H9 (cell line): ENCODE measurements at regions not wholly inside any gene's neighbourhood (a gene's known extent, or its start where the extent isn't known, plus 50 kb on each side); places are given as distances from the start of the nearest gene placed in this dataset.
"Not testable (repeated sequence)": the region's sequence is repeated elsewhere in the genome, so short reads cannot be mapped to it uniquely, and the experiment has no call there.

Source experiments
- DNase-seq: peaks from one replicate; pipeline ENCODE4 v3.0.0-alpha.2; 2017
- H2AFZ ChIP-seq: one replicate; pipeline ENCODE4 v1.6.1; 2013; ENCODE audit warnings: mild to moderate bottlenecking, low read length, control low read depth, moderate library complexity
- H2AK5ac ChIP-seq: 2 replicates; pipeline ENCODE4 v1.6.1; 2013; ENCODE audit warnings: low read length, control low read depth, mixed read lengths; ENCODE audit not compliant: insufficient read length
- H2BK120ac ChIP-seq: one replicate; pipeline ENCODE4 v1.6.1; 2013; ENCODE audit warnings: low read depth, mild to moderate bottlenecking, low read length, control low read depth, inconsistent platforms; ENCODE audit not compliant: poor library complexity, severe bottlenecking
- H2BK12ac ChIP-seq: 2 replicates; pipeline ENCODE4 v1.6.1; 2013; ENCODE audit warnings: low read length, control low read depth, mixed read lengths, low read depth; ENCODE audit not compliant: insufficient read length
- H2BK15ac ChIP-seq: 2 replicates; pipeline ENCODE4 v1.6.1; 2013; ENCODE audit warnings: low read depth, low read length, control low read depth
- H2BK20ac ChIP-seq: one replicate; pipeline ENCODE4 v1.6.1; 2013; ENCODE audit warnings: low read depth, mild to moderate bottlenecking, low read length, control low read depth, inconsistent platforms; ENCODE audit not compliant: poor library complexity, severe bottlenecking
- H2BK5ac ChIP-seq: 2 replicates; pipeline ENCODE4 v1.6.1; 2013; ENCODE audit warnings: low read length, control low read depth, mixed read lengths; ENCODE audit not compliant: insufficient read length
- H3K14ac ChIP-seq: 2 replicates; pipeline ENCODE4 v1.6.1; 2013; ENCODE audit warnings: low read length, control low read depth; ENCODE audit not compliant: insufficient read depth
- H3K18ac ChIP-seq: 2 replicates; pipeline ENCODE4 v1.6.1; 2013; ENCODE audit warnings: low read depth, mild to moderate bottlenecking, mixed read lengths, low read length, control low read depth; ENCODE audit not compliant: insufficient read length
- H3K23ac ChIP-seq: 2 replicates; pipeline ENCODE4 v1.6.1; 2013; ENCODE audit warnings: low read length, control low read depth, mixed read lengths, low read depth; ENCODE audit not compliant: insufficient read length
- H3K23me2 ChIP-seq: 2 replicates; pipeline ENCODE4 v1.6.1; 2013; ENCODE audit warnings: low read depth, mild to moderate bottlenecking, mixed read lengths, low read length, control low read depth; ENCODE audit not compliant: insufficient read length, poor library complexity, severe bottlenecking
- H3K27ac ChIP-seq: 2 replicates; pipeline ENCODE4 v1.5.1; 2013; ENCODE audit warnings: low read length, control low read depth, mixed read lengths, low read depth; ENCODE audit not compliant: insufficient read length
- H3K27me3 ChIP-seq: 2 replicates; pipeline ENCODE4 v1.6.1; 2013; ENCODE audit warnings: low read length, control low read depth, inconsistent platforms; ENCODE audit not compliant: insufficient read depth
- H3K4ac ChIP-seq: 2 replicates; pipeline ENCODE4 v1.6.1; 2013; ENCODE audit warnings: low read depth, mild to moderate bottlenecking, control low read depth, inconsistent platforms, low read length, moderate library complexity
- H3K4me1 ChIP-seq: 2 replicates; pipeline ENCODE4 v1.6.1; 2013; ENCODE audit warnings: low read length, control low read depth, inconsistent platforms; ENCODE audit not compliant: insufficient read depth
- H3K4me2 ChIP-seq: 2 replicates; pipeline ENCODE4 v1.6.1; 2013; ENCODE audit warnings: low read length, control low read depth, mixed read lengths; ENCODE audit not compliant: insufficient read length, insufficient read depth
- H3K56ac ChIP-seq: 2 replicates; pipeline ENCODE4 v1.6.1; 2013; ENCODE audit warnings: low read depth, mild to moderate bottlenecking, mixed read lengths, low read length, control low read depth; ENCODE audit not compliant: insufficient read length
- H3K79me1 ChIP-seq: 2 replicates; pipeline ENCODE4 v1.6.1; 2013; ENCODE audit warnings: low read depth, mild to moderate bottlenecking, moderate library complexity, low read length, control low read depth, inconsistent platforms; ENCODE audit not compliant: insufficient read depth, poor library complexity, severe bottlenecking
- H3K79me2 ChIP-seq: 2 replicates; pipeline ENCODE4 v1.6.1; 2013; ENCODE audit warnings: low read length, control low read depth, inconsistent platforms; ENCODE audit not compliant: insufficient read depth
- H3K9ac ChIP-seq: 2 replicates; pipeline ENCODE4 v1.6.1; 2013; ENCODE audit warnings: low read length, control low read depth, mixed read lengths; ENCODE audit not compliant: insufficient read length; ENCODE audit errors: extremely low read depth
- H3K9me3 ChIP-seq: one replicate; pipeline ENCODE4 v1.6.1; 2013; ENCODE audit warnings: low read depth, low read length, inconsistent platforms; ENCODE audit not compliant: control insufficient read depth
- H3T11ph ChIP-seq: one replicate; pipeline ENCODE4 v1.6.1; 2013; ENCODE audit warnings: mild to moderate bottlenecking, low read length, control low read depth, inconsistent platforms
- H4K20me1 ChIP-seq: one replicate; pipeline ENCODE4 v1.6.1; 2013; ENCODE audit not compliant: control insufficient read depth, insufficient read length, insufficient read depth
- H4K5ac ChIP-seq: 2 replicates; pipeline ENCODE4 v1.6.1; 2013; ENCODE audit warnings: low read depth, mild to moderate bottlenecking, mixed read lengths, low read length, control low read depth; ENCODE audit not compliant: insufficient read length
- H4K8ac ChIP-seq: replicated peaks from 2 replicates; pipeline ENCODE4 v1.6.1; 2013; ENCODE audit warnings: low read length, control low read depth, mixed read lengths, low read depth; ENCODE audit not compliant: insufficient read length
- H4K91ac ChIP-seq: 2 replicates; pipeline ENCODE4 v1.6.1; 2013; ENCODE audit warnings: low read depth, mild to moderate bottlenecking, moderate library complexity, mixed read lengths, low read length, control low read depth; ENCODE audit not compliant: insufficient read length
- H3K27ac Mint-ChIP-seq, 3 experiments: 2 replicates in 2 of 3; 3 replicates in 1 of 3; pipeline ENCODE4 v1.8.0; 2020 to 2021; ENCODE audit warnings: mixed read lengths in 3 of 3, mild to moderate bottlenecking in 1 of 3, moderate library complexity in 1 of 3
- H3K27me3 Mint-ChIP-seq: 2 replicates; pipeline ENCODE4 v1.8.0; 2021; ENCODE audit warnings: low read depth, mild to moderate bottlenecking, moderate library complexity, mixed read lengths
- H3K36me3 Mint-ChIP-seq, 3 experiments: 2 replicates in 2 of 3; 3 replicates in 1 of 3; pipeline ENCODE4 v1.8.0; 2020 to 2021; ENCODE audit warnings: low read depth in 3 of 3, mixed read lengths in 3 of 3; ENCODE audit not compliant: insufficient read depth in 1 of 3
- H3K4me1 Mint-ChIP-seq, 2 experiments: 2 replicates each; pipeline ENCODE4 v1.8.0; 2020; ENCODE audit warnings: mixed read lengths in 2 of 2
- H3K4me3 Mint-ChIP-seq, 2 experiments: 2 replicates in 1 of 2; 3 replicates in 1 of 2; pipeline ENCODE4 v1.8.0; 2020 to 2021; ENCODE audit warnings: mild to moderate bottlenecking in 2 of 2, mixed read lengths in 2 of 2, moderate library complexity in 1 of 2
- H3K9me3 Mint-ChIP-seq, 2 experiments: 2 replicates in 1 of 2; 3 replicates in 1 of 2; pipeline ENCODE4 v1.8.0; 2020; ENCODE audit warnings: mild to moderate bottlenecking in 2 of 2, mixed read lengths in 2 of 2, moderate library complexity in 1 of 2
- CTCF ChIP-seq: fragments of 200-600 bp; sonication (generic); conservative IDR thresholded peaks from 3 replicates; pipeline ENCODE4 v1.8.0; 2021; ENCODE audit warnings: antibody characterized with exemption, mild to moderate bottlenecking
- WGBS: extraction: QIAGEN DNeasy Blood & Tissue Kit; methylation state at CpG from one replicate; pipeline ENCODE4 v1.1.7; 2013; ENCODE audit warnings: missing lambda C conversion rate, low lambda C conversion rate, mixed read lengths; ENCODE audit not compliant: insufficient read length; ENCODE audit errors: extremely low coverage; 5-methylcytosine and 5-hydroxymethylcytosine counted together

GRCh38 chr20:30612344-30612743 is 645.1 kb upstream of the DEFB115 start:
- H3K4me1 ChIP-seq = no peaks in the 10 kb centered on the region
- H3K23ac ChIP-seq = no peak overlapping the region
- no peaks in the 10 kb centered on the region for H3K79me2 ChIP-seq
- H4K91ac ChIP-seq = no peak overlapping the region
- no peaks in the 10 kb centered on the region for H3K23me2 ChIP-seq
- no peak overlapping the region for H2BK20ac ChIP-seq
- Mint-ChIP-seq H3K36me3 (peaks cover 8 to 43% (median 21%) of the 10 kb centered on the region in 3 experiments; a peak in 6 of 7 replicates), H3K4me3 (no peak overlapping the region), H3K27ac (no peak overlapping the region), H3K9me3 (peaks cover 96 to 98% of the 10 kb centered on the region in 2 experiments), H3K4me1 (no peaks in the 10 kb centered on the region), H3K27me3 (no peaks in the 10 kb centered on the region)
- H2AFZ ChIP-seq = no peak overlapping the region
- no peak overlapping the region for H3K18ac ChIP-seq
- no peak for DNase-seq
- H3K4me2 ChIP-seq = no peak overlapping the region
- H2BK5ac ChIP-seq = no peak overlapping the region
- no peak overlapping the region for H3K56ac ChIP-seq
- no peak overlapping the region for H4K8ac ChIP-seq
- H3K27ac ChIP-seq = no peak overlapping the region
- TF ChIP-seq CTCF = no peak
- no peak overlapping the region for H3K4ac ChIP-seq
- H3K79me1 ChIP-seq = no peaks in the 10 kb centered on the region
- no peak overlapping the region for H2AK5ac ChIP-seq
- H2BK15ac ChIP-seq = no peak overlapping the region
- no peak overlapping the region for H2BK120ac ChIP-seq
- H4K5ac ChIP-seq = no peak overlapping the region
- WGBS = no CpG with 5 or more reads among the region's 1 CpG
- no peak overlapping the region for H3T11ph ChIP-seq
- no peaks in the 10 kb centered on the region for H3K27me3 ChIP-seq
- no peak overlapping the region for H2BK12ac ChIP-seq
- no peaks in the 10 kb centered on the region for H4K20me1 ChIP-seq
- H3K9ac ChIP-seq = no peak overlapping the region
- no peak overlapping the region for H3K14ac ChIP-seq
- H3K9me3 ChIP-seq = peaks cover 98% of the 10 kb centered on the region

DNA sequence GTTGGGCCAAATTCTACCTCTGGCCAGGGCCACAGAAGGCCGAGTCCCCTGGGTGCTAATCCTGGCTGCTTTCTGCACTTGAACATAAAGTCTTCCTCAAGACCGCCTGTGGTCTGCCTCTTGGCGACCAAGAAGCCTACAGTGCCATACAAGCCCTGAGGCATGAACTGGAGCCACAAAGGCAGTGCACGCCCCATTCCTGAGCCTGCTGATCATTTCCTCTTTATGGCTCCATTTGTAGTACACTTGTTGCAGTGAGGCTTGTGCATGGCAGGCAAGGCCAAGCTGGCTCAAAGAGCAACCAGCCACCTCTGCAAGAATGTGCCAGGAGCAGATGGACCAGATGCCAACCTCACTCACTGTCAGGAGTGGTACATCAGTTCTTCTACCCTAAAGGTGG is 636.1 kb upstream of the DEFB115 start:
- H4K20me1 ChIP-seq, H3K4ac ChIP-seq, H3K9ac ChIP-seq, H2BK12ac ChIP-seq, H3K14ac ChIP-seq, H3K4me1 ChIP-seq, H2AK5ac ChIP-seq, H2BK120ac ChIP-seq, H3K23ac ChIP-seq, H3K18ac ChIP-seq, H3T11ph ChIP-seq, H2BK15ac ChIP-seq, DNase-seq, H4K8ac ChIP-seq, H3K27me3 ChIP-seq, H3K23me2 ChIP-seq, H3K27ac Mint-ChIP-seq, H3K4me2 ChIP-seq, H3K56ac ChIP-seq, H3K4me1 Mint-ChIP-seq, H2BK5ac ChIP-seq, H2BK20ac ChIP-seq, H3K27ac ChIP-seq, H3K27me3 Mint-ChIP-seq, H4K91ac ChIP-seq, H3K79me2 ChIP-seq, H3K79me1 ChIP-seq, H3K4me3 Mint-ChIP-seq, H4K5ac ChIP-seq, H2AFZ ChIP-seq: not testable (repeated sequence)
- peaks cover 91 to 97% of the 10 kb centered on the region in 2 experiments for H3K9me3 Mint-ChIP-seq
- H3K9me3 ChIP-seq = peaks cover 80% of the 10 kb centered on the region
- WGBS = no CpG with 5 or more reads among the region's 4 CpGs
- peaks cover 7 to 16% (median 16%) of the 10 kb centered on the region in 3 experiments; a peak in 5 of 7 replicates for H3K36me3 Mint-ChIP-seq
